Parathyroid adenoma (tissue), 2 donors: ENCODE measurements at regions not wholly inside any gene's neighbourhood (a gene's known extent, or its start where the extent isn't known, plus 50 kb on each side); places are given as distances from the start of the nearest gene placed in this dataset.
"Not testable (repeated sequence)": the region's sequence is repeated elsewhere in the genome, so short reads cannot be mapped to it uniquely, and the experiment has no call there.

ENCODE experiments used
- H2AFZ ChIP-seq: fragments of 300-600 bp; sonication (generic); one replicate; pipeline ENCODE4 v1.7.0; 2017; ENCODE audit warnings: antibody characterized with exemption, mild to moderate bottlenecking
- H3K27ac ChIP-seq: fragments of 300-600 bp; sonication (generic); one replicate; pipeline ENCODE4 v1.7.0; 2017
- H3K27me3 ChIP-seq: fragments of 300-600 bp; sonication (generic); one replicate; pipeline ENCODE4 v1.7.0; 2017; ENCODE audit warnings: low read length; ENCODE audit not compliant: control insufficient read depth, insufficient read depth
- H3K36me3 ChIP-seq: fragments of 300-600 bp; sonication (generic); one replicate; pipeline ENCODE4 v1.7.0; 2017; ENCODE audit warnings: low read length; ENCODE audit not compliant: control insufficient read depth, insufficient read depth
- H3K4me1 ChIP-seq: fragments of 300-600 bp; sonication (generic); one replicate; pipeline ENCODE4 v1.7.0; 2017; ENCODE audit warnings: control low read depth
- H3K4me2 ChIP-seq: fragments of 300-600 bp; sonication (generic); one replicate; pipeline ENCODE4 v1.7.0; 2017; ENCODE audit warnings: low read length
- H3K4me3 ChIP-seq: fragments of 300-600 bp; sonication (generic); one replicate; pipeline ENCODE4 v1.7.0; 2017; ENCODE audit warnings: low read depth, low read length
- H3K79me2 ChIP-seq: fragments of 300-600 bp; sonication (generic); one replicate; pipeline ENCODE4 v1.7.0; 2017; ENCODE audit warnings: control low read depth
- H3K9ac ChIP-seq: fragments of 300-600 bp; sonication (generic); one replicate; pipeline ENCODE4 v1.7.0; 2017; ENCODE audit warnings: mild to moderate bottlenecking
- H3K9me3 ChIP-seq: fragments of 300-600 bp; sonication (generic); one replicate; pipeline ENCODE4 v1.7.0; 2017; ENCODE audit warnings: low read length; ENCODE audit not compliant: control insufficient read depth
- CTCF ChIP-seq: fragments of 300-600 bp; sonication (generic); IDR thresholded peaks from one replicate; pipeline ENCODE4 v1.7.0; 2017; ENCODE audit warnings: antibody characterized with exemption, mild to moderate bottlenecking
- donor health status: primary hyperparathyroidism.

DNA sequence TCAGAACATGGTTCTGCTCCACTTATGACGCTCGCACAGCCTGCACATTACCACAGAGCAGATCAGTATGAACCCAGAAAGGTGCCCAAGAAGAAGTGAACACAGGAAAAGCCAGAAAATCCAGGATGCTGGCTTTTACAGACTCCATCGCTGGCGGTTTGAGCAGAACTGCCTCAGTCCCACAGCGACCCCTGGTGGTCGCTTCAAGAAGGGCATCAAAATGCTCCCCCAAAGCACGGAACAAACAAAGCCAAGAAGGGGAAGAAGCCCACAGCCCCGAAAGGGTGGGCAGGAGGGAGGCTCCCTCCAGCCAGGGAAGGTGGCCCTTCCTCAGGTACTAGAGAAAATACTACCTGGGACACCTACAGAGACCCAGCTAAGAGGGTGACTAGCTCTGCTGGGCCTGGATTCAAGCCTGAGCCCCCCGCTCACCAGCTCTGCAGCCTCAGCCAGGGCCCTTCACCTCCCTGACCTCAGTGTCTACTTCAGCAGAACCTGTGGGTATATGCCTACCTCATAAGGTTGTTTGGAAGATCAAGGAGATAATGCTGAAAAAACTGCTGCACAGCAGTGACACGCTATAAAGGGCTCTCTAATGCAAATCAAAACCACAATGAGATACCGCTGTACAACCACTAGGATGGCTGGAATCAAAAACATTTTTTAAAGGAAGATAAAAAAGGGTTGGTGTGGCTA, 98.1 kb downstream of the NCOR2 start:
- H3K27ac ChIP-seq, result no peak overlapping the region
- H3K4me2 ChIP-seq, result peak overlapping the region; percentile 26
- TF ChIP-seq CTCF, result peak; percentile 57
- no peak overlapping the region for H3K4me3 ChIP-seq
- no peaks in the 10 kb centered on the region for H3K27me3 ChIP-seq
- no peaks in the 10 kb centered on the region for H3K9me3 ChIP-seq
- no peak overlapping the region for H2AFZ ChIP-seq
- H3K4me1 ChIP-seq, result peaks cover 2% of the 10 kb centered on the region
- no peaks in the 10 kb centered on the region for H3K36me3 ChIP-seq
- H3K79me2 ChIP-seq, result peaks cover 42% of the 10 kb centered on the region
- no peak overlapping the region for H3K9ac ChIP-seq

DNA sequence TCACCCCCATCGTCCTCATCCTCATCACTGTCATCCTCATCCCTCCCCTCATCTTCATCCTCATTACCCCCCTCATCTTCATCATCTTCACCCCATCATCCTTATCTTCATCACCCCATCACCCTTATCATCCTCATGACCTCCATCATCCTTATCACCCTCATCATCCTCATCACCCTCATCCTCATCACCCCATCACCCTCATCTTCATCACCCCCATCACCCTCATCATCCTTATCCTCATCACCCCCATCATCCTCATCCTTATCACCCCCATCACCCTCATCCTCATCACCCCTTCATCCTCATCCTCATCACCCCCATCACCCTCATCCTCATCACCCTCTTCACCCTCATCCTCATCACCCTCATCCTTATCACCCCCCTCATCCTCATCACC, 99.9 kb downstream of the NCOR2 start:
- H3K9ac ChIP-seq, H3K27ac ChIP-seq, H3K9me3 ChIP-seq, H3K4me2 ChIP-seq, H3K4me3 ChIP-seq, H2AFZ ChIP-seq, H3K27me3 ChIP-seq, H3K4me1 ChIP-seq, H3K36me3 ChIP-seq: not testable (repeated sequence)
- peaks cover 43% of the 10 kb centered on the region for H3K79me2 ChIP-seq

DNA sequence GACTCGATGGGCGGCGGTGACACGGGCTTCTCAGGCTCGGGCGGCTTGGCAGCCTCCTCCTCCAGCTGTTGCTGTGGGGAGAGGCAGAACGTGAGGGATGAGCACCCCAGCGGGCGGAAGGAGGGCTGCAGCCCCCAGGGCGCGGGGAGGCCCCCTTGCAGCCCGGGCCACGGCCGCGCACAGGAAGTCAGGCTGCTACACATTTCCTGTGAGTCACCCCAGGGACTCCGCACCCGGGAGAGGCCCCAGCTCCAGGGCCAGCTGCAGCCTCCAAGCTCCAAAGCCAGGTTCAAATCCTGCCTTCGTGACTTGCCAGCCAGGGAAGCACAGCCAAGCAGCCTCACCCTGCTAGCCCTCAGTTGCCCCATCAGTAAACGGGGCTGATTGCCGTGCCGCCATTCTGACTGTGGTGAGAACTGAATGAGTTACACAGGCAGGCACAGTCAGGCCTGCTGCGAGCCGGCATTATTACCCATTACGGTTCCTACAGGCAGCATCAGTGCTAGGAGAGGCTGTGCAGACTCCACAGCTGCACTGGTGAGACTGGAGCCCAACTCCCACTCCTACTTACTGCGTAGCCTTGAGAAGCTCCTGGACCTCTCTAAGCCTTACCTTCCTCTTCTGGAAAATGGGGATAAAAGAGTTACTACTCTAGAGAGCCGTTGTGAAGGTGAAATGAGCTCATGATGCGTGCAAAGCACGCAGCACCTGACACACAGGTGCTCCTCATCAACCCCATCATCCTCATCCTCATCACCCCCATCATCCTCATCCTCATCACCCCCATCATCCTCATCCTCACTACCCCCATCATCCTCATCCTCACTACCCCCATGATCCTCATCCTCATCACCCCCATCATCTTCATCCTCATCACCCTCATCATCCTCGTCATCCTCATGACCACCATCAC, 100.9 kb downstream of the NCOR2 start:
- Histone ChIP-seq H3K4me2 (no peak overlapping the region), H3K27me3 (no peaks in the 10 kb centered on the region), H3K9ac (no peak overlapping the region), H3K4me3 (no peak overlapping the region), H3K79me2 (peaks cover 46% of the 10 kb centered on the region), H3K27ac (no peak overlapping the region), H3K9me3 (no peaks in the 10 kb centered on the region), H3K4me1 (peaks cover 2% of the 10 kb centered on the region), H2AFZ (no peak overlapping the region), H3K36me3 (no peaks in the 10 kb centered on the region)
- no peak for TF ChIP-seq CTCF

DNA sequence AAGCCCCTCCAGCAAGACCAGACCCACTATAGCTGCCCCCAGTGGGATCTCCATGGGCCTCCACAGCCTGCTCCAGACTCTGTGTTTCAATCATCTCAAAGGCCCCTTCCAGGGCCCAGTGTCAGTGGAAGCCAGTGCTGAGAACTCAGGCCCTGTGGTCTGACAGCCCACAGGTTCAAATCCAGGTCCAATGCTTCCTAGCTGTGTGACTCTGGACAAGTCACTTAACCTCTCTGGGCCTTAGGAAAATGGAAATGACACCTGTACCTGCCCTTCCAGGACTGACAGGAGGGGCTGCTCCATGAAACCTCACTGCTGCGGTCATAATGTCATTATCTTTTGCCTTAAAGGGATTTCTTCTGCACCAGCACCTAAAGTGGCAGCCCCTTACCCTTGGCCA, 101.9 kb downstream of the NCOR2 start:
- Histone ChIP-seq H3K4me3 (no peak overlapping the region), H3K4me2 (no peak overlapping the region), H3K9ac (no peak overlapping the region), H2AFZ (no peak overlapping the region), H3K4me1 (peaks cover 2% of the 10 kb centered on the region), H3K9me3 (no peaks in the 10 kb centered on the region), H3K27ac (no peak overlapping the region), H3K27me3 (no peaks in the 10 kb centered on the region), H3K36me3 (no peaks in the 10 kb centered on the region), H3K79me2 (peaks cover 38% of the 10 kb centered on the region)
- TF ChIP-seq CTCF, result no peak

DNA sequence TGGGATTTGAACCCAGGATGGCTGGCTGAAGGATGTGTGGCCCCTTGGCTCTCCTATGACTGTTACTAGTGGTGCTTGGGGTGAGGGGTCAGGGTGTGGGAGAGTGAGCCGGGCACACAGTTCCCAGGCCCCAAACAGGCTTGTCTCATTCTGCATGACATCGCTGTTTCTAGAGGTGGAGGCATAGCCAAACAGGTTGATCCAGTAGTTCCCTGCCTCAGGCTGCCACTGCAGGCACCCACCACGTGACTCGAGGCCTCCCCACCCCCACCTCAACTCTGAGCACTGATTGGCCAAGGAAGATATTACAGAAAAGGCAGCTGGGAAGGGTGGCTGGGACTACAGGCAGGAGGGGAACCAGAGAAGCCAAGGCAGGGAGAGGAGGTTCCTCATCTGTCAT, 102.6 kb downstream of the NCOR2 start:
- H3K9me3 ChIP-seq, result no peaks in the 10 kb centered on the region
- peaks cover 2% of the 10 kb centered on the region for H3K4me1 ChIP-seq
- TF ChIP-seq CTCF, result no peak
- no peak overlapping the region for H2AFZ ChIP-seq
- H3K27me3 ChIP-seq, result no peaks in the 10 kb centered on the region
- H3K4me2 ChIP-seq, result no peak overlapping the region
- peaks cover 37% of the 10 kb centered on the region for H3K79me2 ChIP-seq
- H3K27ac ChIP-seq, result no peak overlapping the region
- no peaks in the 10 kb centered on the region for H3K36me3 ChIP-seq
- no peak overlapping the region for H3K9ac ChIP-seq
- H3K4me3 ChIP-seq, result no peak overlapping the region
